Retinal pigment epithelial cell (primary cell): ENCODE measurements at regions not wholly inside any gene's neighbourhood (a gene's known extent, or its start where the extent isn't known, plus 50 kb on each side); places are given as distances from the start of the nearest gene placed in this dataset.

Source experiments
- DNase-seq: peaks from one replicate; pipeline ENCODE4 v3.0.0-alpha.2; 2010; ENCODE audit warnings: low read depth
- H3K4me3 ChIP-seq: 2 replicates; pipeline ENCODE4 v1.5.1; 2011; ENCODE audit warnings: mild to moderate bottlenecking, low read length, control low read depth, moderate library complexity
- TF ChIP-seq, protein P1 (sequence below): conservative IDR thresholded peaks from 2 replicates; pipeline ENCODE4 v1.5.1; 2011; ENCODE audit warnings: low read depth, low read length, control low read depth, inconsistent platforms

DNA sequence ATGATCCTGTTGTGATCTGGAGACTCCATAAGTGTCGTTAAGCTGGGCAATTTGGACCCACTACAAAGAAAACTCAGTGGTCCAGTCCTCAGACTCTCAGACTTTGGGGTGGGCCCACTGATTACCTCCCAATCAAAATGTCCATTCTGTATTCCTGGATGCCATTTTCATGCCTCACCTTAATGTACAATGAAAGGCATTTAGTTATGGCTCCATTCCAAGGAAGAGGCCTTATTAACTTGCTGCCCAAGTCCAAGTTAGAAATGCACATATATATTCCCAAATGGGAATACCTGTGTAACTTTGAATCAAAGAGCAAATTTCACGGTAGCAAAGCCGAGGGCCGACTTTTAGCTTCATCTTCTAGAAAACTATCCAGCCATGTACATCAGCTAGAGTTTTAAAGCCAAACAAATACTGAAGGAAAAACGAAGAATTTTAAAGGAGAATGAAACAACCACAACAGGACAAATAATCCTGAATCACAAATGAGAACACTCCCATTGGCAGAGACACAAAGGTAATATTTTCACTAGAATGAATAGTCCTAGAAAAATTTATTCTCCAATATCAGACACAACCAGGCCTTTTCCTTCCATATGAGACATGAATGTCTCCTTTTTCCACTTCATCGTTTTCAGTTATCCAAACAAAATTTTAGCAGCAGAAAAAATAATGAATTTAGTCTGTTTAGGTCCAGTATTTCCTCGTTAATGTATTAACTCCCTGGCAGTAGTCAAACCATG is 63.7 kb upstream of the HHIP start:
- DNase-seq = peak; percentile 30
- TF ChIP-seq, protein P1, sequence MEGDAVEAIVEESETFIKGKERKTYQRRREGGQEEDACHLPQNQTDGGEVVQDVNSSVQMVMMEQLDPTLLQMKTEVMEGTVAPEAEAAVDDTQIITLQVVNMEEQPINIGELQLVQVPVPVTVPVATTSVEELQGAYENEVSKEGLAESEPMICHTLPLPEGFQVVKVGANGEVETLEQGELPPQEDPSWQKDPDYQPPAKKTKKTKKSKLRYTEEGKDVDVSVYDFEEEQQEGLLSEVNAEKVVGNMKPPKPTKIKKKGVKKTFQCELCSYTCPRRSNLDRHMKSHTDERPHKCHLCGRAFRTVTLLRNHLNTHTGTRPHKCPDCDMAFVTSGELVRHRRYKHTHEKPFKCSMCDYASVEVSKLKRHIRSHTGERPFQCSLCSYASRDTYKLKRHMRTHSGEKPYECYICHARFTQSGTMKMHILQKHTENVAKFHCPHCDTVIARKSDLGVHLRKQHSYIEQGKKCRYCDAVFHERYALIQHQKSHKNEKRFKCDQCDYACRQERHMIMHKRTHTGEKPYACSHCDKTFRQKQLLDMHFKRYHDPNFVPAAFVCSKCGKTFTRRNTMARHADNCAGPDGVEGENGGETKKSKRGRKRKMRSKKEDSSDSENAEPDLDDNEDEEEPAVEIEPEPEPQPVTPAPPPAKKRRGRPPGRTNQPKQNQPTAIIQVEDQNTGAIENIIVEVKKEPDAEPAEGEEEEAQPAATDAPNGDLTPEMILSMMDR = no peak
- H3K4me3 ChIP-seq = no peak overlapping the region

DNA sequence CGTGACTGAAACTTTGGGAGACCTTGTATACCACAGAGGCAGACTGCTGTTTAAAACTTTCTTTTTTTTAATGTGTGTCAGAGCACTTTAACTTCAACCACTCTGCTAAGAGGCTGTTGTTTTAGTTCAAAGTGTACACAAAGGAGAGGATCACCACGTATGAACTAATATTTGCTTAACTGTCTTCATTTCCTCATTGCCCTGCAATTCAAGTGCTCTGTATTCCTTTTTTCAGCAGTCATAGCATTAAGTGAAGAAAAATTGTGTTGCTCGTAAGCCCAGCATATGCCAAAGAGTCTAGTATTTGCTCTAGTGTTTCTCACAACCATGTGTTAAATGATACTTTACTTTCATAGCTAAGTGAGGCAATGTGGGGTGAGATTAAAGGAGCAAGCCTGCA is 63.0 kb upstream of the HHIP start:
- no peak for DNase-seq
- H3K4me3 ChIP-seq = no peak overlapping the region
- TF ChIP-seq, protein P1 = no peak

DNA sequence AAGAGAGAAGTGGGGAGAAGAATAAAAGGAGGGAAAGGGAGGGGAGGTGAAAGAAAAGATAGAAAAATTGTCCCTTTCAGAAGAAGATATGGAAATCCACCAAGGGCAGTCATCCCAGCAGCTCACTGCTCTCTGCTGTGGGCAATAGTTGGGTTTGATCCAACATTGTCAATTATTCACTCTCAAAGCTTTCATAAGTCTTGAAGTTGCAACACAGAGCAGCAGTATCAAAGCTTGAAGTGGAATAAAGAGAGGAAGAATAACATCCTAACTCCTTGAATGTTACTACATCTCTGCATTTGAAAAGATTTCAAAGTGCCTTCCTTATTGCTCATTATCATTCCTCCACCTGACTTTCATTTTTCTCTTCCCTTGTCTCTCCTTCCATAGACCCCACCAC is 62.3 kb upstream of the HHIP start:
- TF ChIP-seq, protein P1 = no peak
- no peak for DNase-seq
- H3K4me3 ChIP-seq = no peak overlapping the region

DNA sequence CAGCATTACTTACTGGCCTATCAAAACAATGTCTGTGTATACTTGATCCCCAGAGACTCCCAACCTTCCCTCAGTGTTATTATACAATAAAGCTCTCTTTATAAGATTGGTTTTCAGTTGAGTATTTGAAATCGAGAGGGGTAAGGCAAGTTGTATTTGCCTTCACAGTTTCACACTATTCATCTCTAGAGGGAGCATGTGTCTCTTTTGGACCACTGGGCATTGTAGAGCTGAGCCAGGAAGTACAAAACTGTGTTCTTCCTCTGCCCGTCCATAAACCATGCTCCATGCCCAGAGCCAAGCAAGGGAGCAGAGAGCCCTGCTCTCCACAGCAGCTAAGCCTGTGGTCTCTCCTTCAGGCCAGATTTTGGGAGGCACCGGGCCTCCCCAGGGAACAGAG is 61.5 kb upstream of the HHIP start:
- H3K4me3 ChIP-seq = no peak overlapping the region
- TF ChIP-seq, protein P1 = no peak

DNA sequence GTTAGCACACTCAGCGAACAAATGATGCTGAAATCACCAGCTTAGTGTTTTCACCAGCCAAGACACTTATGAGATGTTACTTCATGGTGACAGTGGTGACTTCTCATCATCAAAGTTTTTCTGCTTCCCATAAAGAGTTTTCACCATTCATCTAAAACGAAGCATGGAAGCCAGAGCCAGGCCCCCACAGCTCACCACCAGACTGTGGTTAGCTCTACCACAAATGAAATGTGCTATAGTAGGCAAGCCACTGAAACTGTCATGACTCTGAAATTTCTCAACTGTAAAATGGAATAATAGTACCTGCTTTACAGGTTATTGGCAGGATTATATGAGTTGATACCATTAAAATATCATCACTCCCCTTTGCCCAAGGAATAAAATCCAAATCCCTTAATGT is 56.4 kb upstream of the HHIP start:
- no peak overlapping the region for H3K4me3 ChIP-seq
- TF ChIP-seq, protein P1 = no peak
- DNase-seq = no peak

More for the DNA sequence above, 61.5 kb upstream of the HHIP start:
- DNase-seq = no peak

DNA sequence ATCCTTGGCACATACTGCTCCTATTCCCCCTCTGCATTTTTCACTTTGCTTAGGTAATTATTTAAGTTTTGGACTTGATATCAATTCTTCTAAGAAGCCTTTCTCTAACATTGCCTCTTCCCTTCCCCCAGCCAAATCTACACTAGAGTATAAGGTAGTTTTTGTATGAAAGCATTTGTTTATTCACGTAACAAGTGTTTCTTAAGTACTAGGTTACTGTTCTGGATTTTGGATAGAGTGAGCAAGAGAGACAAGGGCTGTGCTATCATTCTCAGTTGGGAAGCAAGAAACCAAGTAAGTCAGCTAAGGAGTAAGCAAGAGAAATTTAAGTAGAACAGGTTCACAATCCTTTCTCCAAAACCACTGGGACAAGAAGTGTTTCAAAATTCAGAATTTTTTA is 55.9 kb upstream of the HHIP start:
- no peak for DNase-seq

DNA sequence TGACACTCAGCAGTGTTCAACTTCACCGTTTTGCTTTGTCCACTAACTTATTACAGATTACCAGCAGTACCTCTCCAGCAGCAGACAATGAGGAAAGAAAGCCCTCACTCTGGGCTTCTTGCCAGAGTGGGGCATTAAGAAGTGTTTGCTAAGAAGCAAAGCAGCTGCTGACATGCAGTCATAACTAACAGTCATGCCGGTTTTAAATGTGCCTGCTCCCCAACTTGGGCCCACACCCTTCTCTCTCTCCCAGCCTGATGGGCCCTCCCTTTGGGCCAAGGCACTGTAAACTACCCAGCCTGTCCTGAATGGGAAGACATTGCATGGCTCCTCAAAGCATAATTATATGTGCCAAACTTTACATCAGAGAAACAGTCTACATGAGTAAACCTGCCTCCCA is 54.6 kb upstream of the HHIP start:
- TF ChIP-seq, protein P1 = no peak
- DNase-seq = peak; percentile 92
- no peak overlapping the region for H3K4me3 ChIP-seq

More for the DNA sequence above, 55.9 kb upstream of the HHIP start:
- H3K4me3 ChIP-seq = no peak overlapping the region
- TF ChIP-seq, protein P1 = no peak
